OCI-LY7 (cell line): ENCODE measurements at regions not wholly inside any gene's neighbourhood (a gene's known extent, or its start where the extent isn't known, plus 50 kb on each side); places are given as distances from the start of the nearest gene placed in this dataset.

Experiments
- BruUV-seq: library from RNA; stranded (reverse); fragments of 400-500 nt; replicated peaks from 2 replicates; lab custom pipeline; 2021; lab: Mats Ljungman, UMichigan
- CTCF ChIA-PET: fragments of 300-600 bp; sonication (Branson Sonifier 250); formaldehyde crosslinking; loops from one replicate; lab custom pipeline; 2022; ENCODE audit warnings: antibody characterized with exemption; ENCODE audit not compliant: unreplicated experiment; lab: Charles Lee
- POLR2A ChIA-PET: fragments of 300-600 bp; sonication (Branson Sonifier 250); formaldehyde crosslinking; loops from one replicate; lab custom pipeline; 2022; ENCODE audit warnings: antibody characterized with exemption; lab: Charles Lee
- DNase-seq: peaks from one replicate; pipeline ENCODE4 v3.0.0-alpha.2; 2015; ENCODE audit warnings: low spot score
- H2AFZ ChIP-seq: fragments of 200-600 bp; sonication (generic), shearing (Covaris generic); 2 replicates; pipeline ENCODE4 v1.6.1; 2014; ENCODE audit warnings: mild to moderate bottlenecking, antibody characterized with exemption, low read length, moderate library complexity
- H3K27ac ChIP-seq: fragments of 200-600 bp; sonication (generic); 2 replicates; pipeline ENCODE4 v1.5.1; 2014; ENCODE audit warnings: mixed run types, low read depth, mild to moderate bottlenecking, moderate library complexity, low read length, inconsistent platforms; ENCODE audit not compliant: poor library complexity, severe bottlenecking
- H3K36me3 ChIP-seq: fragments of 200-600 bp; sonication (generic); 2 replicates; pipeline ENCODE4 v1.6.1; 2014; ENCODE audit warnings: mild to moderate bottlenecking, antibody characterized with exemption, low read length, moderate library complexity, mixed read lengths; ENCODE audit not compliant: insufficient read depth
- H3K4me1 ChIP-seq: fragments of 200-600 bp; sonication (generic); 2 replicates; pipeline ENCODE4 v1.5.1; 2014; ENCODE audit warnings: mild to moderate bottlenecking, low read length; ENCODE audit not compliant: insufficient read depth, poor library complexity, severe bottlenecking
- H3K4me2 ChIP-seq: fragments of 200-600 bp; sonication (generic); 2 replicates; pipeline ENCODE4 v1.6.1; 2014; ENCODE audit warnings: mild to moderate bottlenecking, low read length
- H3K4me3 ChIP-seq: fragments of 200-600 bp; sonication (generic); 2 replicates; pipeline ENCODE4 v1.5.1; 2014; ENCODE audit warnings: mild to moderate bottlenecking, low read depth, low read length; ENCODE audit not compliant: poor library complexity, severe bottlenecking
- H3K79me2 ChIP-seq: fragments of 200-600 bp; sonication (generic); 2 replicates; pipeline ENCODE4 v1.6.1; 2016; ENCODE audit warnings: low read depth, mild to moderate bottlenecking, low read length, moderate library complexity, mixed read lengths; ENCODE audit not compliant: insufficient read depth
- H3K9me2 ChIP-seq: fragments of 200-600 bp; sonication (generic); 2 replicates; pipeline ENCODE4 v1.6.1; 2016; ENCODE audit warnings: mild to moderate bottlenecking, low read length, mixed read lengths; ENCODE audit not compliant: insufficient read depth
- H3K9me3 ChIP-seq: fragments of 200-600 bp; sonication (generic); 2 replicates; pipeline ENCODE4 v1.6.1; 2014; ENCODE audit warnings: mild to moderate bottlenecking, mixed run types, low read length, mixed read lengths
- H4K20me1 ChIP-seq: fragments of 200-600 bp; sonication (generic); 2 replicates; pipeline ENCODE4 v1.6.1; 2014; ENCODE audit warnings: mild to moderate bottlenecking, antibody characterized with exemption, low read length, moderate library complexity, mixed read lengths; ENCODE audit not compliant: insufficient read depth
- CTCF ChIP-seq: fragments of 200-600 bp; sonication (generic); conservative IDR thresholded peaks from 2 replicates; pipeline ENCODE4 v1.5.1; 2014; ENCODE audit warnings: mild to moderate bottlenecking, antibody characterized with exemption, low read length, moderate library complexity, mixed read lengths
- EZH2phosphoT487 ChIP-seq: fragments of 200-600 bp; sonication (generic); IDR thresholded peaks from 2 replicates; pipeline ENCODE4 v1.6.1; 2018; ENCODE audit warnings: low read depth, borderline replicate concordance, mild to moderate bottlenecking, mixed run types, antibody characterized with exemption, low read length, moderate library complexity, mixed read lengths
- intact Hi-C: fragments of 100-400 bp; cut with micrococcal nuclease; formaldehyde crosslinking; loops from one replicate; pipeline ENCODE4 v1.10.0; 2022; ENCODE audit not compliant: unreplicated experiment

DNA sequence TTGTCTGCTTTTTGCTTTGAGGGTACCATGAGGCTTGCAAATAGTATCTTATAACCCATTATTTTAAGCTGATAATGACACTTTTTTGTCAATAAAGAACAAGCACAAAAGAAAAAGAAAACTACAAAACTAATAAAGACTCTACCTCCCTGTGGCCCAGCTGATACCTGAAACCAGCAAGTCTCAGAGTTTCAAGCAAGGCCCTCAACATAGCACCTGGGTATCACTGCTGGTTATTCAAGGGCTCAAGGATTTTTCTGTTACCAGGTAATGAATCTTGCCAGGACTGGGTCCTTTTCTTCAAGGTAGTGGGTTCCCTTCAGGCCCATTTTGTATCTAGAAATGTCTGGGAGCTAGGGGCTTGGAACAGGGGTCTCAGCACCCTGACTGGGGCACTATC, 281.6 kb upstream of the C11orf87 start:
- no peak for DNase-seq
- POLR2A ChIA-PET = interaction anchor here (0.5 kb wide), 1 partner anchor 1547 kb away, joined by 6 read pairs; no protein-coding TSS in a partner anchor
- H3K4me1 ChIP-seq = no peaks in the 10 kb centered on the region
- H3K9me3 ChIP-seq = no peaks in the 10 kb centered on the region
- CTCF ChIA-PET = no interaction called here
- intact Hi-C loops = no loop called here
- BruUV-seq = no TSS peak
- no peak overlapping the region for H3K4me3 ChIP-seq
- H2AFZ ChIP-seq = no peak overlapping the region
- H4K20me1 ChIP-seq = no peaks in the 10 kb centered on the region
- H3K36me3 ChIP-seq = no peaks in the 10 kb centered on the region
- no peak overlapping the region for H3K4me2 ChIP-seq
- TF ChIP-seq EZH2phosphoT487 (no peak), CTCF (no peak)
- no peak overlapping the region for H3K27ac ChIP-seq
- H3K79me2 ChIP-seq = no peaks in the 10 kb centered on the region
- H3K9me2 ChIP-seq = no peaks in the 10 kb centered on the region

DNA sequence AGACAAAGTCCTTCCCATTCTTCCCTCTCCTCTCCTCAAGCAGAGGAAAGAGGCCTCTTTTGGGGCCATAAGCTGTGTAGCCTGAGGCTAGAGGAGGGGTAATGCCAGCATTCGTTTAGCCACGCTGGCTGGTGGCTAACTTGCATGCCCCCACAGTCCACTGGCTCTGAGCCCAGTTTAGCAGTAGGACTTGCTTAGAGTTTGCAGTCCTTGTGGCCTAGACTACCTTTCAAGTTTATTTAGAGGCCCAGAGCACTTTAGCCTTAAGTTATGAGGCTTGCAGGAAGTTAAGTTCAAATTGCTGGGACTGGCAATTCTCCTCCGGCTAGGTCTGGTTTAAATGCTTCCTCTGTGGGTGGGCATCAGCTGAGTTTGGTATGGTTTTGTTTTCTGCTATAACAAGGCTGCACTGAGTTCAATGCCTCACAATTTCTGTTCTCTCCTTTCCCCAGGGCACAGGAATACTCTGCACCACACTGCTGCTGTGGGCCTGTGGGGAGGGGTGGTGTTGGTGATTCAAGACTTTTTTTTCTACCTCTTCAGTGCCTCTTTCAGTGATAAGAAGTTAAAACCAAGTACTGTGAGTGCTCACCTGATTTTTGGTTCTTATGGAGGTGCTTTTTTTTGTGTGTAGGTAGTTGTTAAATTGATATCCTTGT, 281.0 kb upstream of the C11orf87 start:
- ChIA-PET POLR2A (interaction anchor here (0.5 kb wide), 1 partner anchor 1547 kb away, joined by 6 read pairs; no protein-coding TSS in a partner anchor), CTCF (no interaction called here)
- no peak for DNase-seq
- H3K9me2 ChIP-seq = no peaks in the 10 kb centered on the region
- no peak overlapping the region for H3K4me3 ChIP-seq
- no TSS peak for BruUV-seq
- no peaks in the 10 kb centered on the region for H3K9me3 ChIP-seq
- H2AFZ ChIP-seq = no peak overlapping the region
- H4K20me1 ChIP-seq = no peaks in the 10 kb centered on the region
- H3K4me1 ChIP-seq = no peaks in the 10 kb centered on the region
- H3K36me3 ChIP-seq = no peaks in the 10 kb centered on the region
- no peak overlapping the region for H3K27ac ChIP-seq
- H3K4me2 ChIP-seq = no peak overlapping the region
- no peak for TF ChIP-seq EZH2phosphoT487
- TF ChIP-seq CTCF = no peak
- intact Hi-C loops = no loop called here
- H3K79me2 ChIP-seq = no peaks in the 10 kb centered on the region

- no TSS peak for BruUV-seq
- Histone ChIP-seq H4K20me1 (no peaks in the 10 kb centered on the region), H3K4me1 (no peaks in the 10 kb centered on the region), H3K4me3 (no peak overlapping the region), H3K9me2 (no peaks in the 10 kb centered on the region), H3K79me2 (no peaks in the 10 kb centered on the region), H3K9me3 (no peaks in the 10 kb centered on the region), H2AFZ (no peak overlapping the region), H3K27ac (no peak overlapping the region), H3K36me3 (no peaks in the 10 kb centered on the region), H3K4me2 (no peak overlapping the region)
- intact Hi-C loops = no loop called here
- no peak for TF ChIP-seq CTCF
- TF ChIP-seq EZH2phosphoT487 = no peak
- ChIA-PET POLR2A (no interaction called here), CTCF (no interaction called here)
- DNase-seq = no peak
These were observed 276.7 kb upstream of the C11orf87 start for GRCh38 chr11:109145287-109145686.
